ENCODE measurements at regions not wholly inside any gene's neighbourhood (a gene's known extent, or its start where the extent isn't known, plus 50 kb on each side); places are given as distances from the start of the nearest gene placed in this dataset.

DNA sequence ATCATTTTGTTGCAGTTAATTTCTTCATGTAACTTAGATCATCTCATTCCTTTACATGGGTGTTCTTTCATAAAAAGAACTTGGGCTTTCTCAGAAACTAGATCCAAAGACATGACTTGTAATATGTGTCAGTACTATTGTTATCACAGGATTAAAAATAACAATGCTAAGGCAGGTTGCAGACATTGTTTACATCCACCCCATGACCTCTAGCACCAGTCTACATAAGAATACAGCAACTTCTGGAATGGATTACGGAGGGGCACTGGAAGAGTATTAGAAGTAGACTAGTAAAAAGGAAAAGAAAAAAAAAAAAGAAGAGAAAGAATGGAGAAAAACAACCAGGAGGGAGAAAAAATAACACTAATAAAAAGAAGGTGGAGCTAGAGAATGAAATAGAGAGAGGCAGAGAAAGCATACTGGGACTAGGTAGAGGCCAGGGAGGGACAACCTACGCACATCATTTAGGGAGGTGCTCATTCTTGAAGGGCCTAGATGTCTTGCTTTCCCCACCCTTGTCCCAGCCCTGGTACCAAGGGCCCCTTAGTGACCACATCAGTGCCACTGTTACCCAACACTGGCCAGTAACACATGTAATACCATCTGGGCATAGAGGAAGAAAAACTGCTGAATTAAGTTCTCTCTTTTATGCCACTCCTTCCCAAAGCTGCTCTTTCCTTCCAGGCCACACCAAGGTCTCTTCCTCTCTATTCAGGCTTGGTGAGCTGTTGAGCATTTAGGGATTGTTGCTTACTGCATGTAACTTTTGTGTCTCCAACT lies 70.6 kb upstream of the KLF7 start:
- DNase-seq (ENCODE audit: low read depth), result no peak

DNA sequence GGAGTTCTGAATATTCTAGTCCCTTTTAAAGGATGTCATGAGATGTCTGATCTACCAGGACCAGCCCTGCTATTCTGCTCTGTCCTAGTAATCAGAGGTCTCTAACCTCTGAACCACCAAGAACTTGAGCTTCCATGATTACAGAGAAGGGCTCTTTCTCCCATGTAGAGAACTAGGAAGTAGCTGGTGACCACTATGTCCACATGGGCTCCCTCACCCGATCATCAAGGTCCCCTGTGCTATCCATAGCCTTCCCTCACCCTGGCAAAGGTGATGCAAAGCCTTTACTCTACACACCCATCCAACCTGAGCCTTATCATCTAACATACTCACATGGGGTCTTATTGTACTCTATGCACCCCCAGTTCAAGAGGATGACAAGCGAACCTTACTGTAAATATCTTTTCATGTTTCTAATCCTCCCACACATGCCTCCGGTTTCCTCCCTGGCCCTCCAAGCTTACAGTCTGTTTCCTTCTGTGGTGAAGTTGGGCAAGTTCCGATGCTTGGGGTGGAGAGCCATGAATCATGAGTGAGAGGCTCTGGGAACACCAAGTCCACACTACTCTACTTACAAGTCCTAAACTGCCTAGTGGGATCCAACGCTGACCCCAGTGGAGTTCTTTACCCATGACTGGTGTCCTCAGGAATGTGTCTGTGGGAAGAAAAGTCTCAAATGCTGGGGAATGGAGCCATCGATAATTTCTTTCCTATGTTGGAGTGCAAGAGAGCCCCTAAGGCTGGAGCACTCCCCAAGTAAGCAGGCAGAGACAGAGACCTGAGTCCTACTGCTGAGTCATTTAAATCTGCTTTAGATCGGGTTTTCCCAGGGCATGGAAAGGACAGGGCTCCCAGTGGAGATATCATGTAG lies 73.3 kb upstream of the KLF7 start:
- peak; percentile 100 for DNase-seq (ENCODE audit: low read depth)

DNA sequence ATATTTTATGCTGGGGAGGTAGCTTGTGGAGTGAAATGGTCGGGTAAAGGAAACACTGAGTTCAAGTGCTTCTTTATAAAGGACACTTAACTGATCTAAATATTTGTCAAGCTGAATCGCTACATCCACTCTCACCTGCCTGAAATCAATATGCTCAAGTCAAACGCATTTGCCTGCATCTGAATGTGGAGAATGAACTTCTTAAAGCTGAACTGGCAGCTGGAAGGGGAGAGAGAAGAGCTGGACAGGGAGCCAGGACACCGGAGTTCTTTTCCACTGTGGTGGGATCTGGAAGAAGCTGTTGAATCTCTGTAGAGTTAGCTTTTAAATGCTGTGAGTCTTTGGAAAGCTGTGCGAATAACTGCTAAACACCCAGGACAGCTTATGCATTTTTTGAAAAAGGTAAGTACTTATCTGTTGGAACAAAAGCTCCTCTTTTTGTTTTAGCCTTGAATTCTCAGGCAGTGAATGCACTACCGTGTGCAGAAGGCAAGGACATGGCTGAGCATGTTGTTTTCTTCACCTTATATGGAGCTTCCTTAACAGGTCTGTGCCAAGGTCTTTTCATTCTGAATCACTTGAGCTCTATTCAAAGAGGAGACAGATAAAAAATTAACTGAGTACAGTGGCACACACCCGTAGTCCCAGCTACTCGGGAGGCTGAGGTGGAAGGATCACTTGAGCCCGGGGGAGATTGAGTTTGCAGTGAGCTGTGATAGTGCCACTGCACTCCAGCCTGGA lies 74.2 kb upstream of the KLF7 start:
- DNase-seq (ENCODE audit: low read depth), result peak; percentile 78

DNA sequence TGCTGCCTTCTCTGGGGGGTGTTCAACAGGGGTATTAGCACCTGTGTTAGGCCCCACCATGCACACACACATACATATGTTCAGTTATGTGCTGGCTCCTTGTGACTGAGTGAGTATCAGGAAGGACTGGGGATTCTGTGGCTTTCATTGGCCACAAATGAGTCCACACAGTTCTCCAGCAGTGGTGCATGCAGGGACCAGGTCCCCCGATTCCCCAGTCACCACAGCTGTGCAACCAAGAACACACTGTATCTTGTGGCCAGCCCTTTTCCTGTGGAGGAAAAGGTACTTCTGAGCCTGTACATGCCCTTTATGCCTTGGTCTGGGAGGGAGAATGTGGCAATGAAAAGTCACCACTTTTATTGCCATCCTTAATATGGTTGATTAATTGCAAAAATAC lies 74.9 kb upstream of the KLF7 start:
- DNase-seq (ENCODE audit: low read depth), result peak; percentile 79

DNA sequence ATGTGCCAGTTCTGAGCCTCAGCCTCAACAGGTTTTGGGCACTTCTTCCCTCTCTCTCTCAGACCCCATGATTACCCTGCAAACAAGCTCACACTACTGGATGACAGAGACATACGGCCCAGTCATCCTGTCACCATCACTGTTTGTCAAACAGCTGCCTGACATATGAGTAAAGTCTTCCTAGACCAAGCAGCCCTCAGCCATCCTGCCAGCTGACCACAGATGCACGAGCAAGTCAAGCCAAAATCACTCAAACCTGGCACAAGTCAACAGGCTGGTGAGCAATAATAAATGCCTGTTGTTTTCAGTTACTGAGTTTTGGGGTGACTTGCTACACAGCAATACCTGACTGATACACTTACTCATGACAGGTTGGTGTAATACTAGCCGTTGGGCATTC lies 75.5 kb upstream of the KLF7 start:
- peak; percentile 88 for DNase-seq (ENCODE audit: low read depth)

DNA sequence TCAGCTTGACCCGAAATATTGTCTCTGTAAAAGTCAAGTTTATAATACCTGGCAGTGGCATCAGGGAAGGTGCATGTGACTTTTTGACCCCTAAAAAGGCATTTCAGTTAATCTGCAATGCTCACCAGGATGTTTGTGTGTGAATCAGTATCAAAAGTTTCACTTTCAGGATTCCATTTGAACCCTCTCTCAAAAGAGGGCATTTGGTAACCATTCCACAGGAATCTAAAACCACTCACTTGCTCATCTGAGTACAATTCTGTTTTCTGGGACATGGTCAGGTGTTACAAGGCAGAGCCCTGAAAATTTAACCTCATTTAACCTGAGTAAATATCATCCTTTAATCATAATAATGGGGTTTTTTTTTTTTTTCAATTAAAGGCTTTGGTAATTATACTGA lies 77.9 kb upstream of the KLF7 start:
- no peak for DNase-seq (ENCODE audit: low read depth)

DNA sequence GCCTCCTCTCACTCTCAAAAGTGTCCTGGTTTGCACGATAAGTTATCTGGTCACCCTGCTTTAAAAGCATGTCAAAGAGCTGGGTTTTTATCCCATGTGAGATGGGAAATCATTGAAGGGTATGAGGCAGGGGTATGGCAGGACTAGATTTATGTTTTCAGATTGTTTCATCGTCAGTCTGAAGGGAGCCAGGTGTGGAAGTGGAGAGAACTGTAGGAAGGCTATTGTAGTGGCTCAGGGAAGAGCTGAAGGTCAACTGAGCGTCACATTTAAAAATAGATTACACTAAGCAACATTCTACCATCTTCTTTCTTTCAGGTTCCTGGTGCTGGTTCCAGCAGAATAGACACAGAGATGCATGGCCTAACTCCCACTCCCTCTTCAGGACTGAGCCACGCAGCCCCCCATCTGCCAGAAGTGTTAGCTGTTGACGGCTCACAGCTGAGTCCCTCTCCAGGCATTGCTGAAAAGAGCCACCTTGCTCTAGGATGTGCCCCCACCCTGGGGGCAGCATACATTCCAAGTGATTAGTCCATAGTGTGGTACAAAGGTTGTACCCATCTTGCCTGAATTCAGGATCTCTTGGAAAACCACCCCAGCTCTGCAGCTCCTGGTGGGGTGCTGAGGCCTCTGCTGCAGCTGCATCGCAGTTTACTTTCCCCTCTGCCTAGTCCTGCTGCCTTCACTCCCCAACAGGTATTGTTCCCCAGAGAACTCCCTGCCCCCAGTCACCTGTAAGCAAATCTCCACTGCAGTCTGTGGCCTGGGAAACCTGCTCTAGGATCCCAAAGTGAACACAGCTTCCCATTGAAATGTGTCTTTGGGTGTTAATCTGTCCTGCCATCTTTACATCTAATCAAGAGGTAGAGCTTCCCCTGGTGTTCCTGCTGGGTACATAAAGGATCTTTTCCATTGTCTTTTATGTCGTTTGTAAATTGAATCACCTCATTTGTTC lies 79.5 kb upstream of the KLF7 start:
- no peak for DNase-seq (ENCODE audit: low read depth)

DNA sequence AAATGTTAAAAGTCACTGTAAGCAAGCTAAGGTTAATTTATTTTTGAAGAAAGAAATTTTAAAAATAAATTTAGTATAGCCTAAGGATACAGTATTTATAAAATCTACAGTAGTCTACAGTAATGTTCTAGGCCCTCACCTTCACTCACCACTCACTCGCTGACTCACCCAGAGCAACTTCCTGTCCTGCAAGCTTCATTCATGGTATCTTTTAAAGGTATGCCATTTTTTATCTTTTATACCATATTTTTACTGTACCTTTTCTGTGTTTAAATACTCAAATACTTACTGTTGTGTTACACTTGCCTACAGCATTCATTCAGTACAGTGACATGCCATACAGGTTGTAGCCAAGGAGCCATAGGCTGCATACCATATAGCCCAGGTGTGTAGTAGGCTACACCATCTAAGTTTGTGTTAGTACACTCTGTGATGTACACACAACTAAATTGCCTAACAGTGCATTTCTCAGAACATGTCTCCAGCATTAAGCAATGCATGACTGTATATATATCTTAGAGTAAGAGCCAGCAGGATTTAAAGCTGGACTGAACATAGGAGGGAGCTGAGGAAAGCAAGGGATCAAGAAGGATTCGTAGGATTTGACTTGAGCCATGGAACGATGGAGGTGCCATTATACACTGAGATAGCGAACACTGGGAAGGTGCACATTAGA lies 83.1 kb upstream of the KLF7 start:
- DNase-seq (ENCODE audit: low read depth), result no peak

DNA sequence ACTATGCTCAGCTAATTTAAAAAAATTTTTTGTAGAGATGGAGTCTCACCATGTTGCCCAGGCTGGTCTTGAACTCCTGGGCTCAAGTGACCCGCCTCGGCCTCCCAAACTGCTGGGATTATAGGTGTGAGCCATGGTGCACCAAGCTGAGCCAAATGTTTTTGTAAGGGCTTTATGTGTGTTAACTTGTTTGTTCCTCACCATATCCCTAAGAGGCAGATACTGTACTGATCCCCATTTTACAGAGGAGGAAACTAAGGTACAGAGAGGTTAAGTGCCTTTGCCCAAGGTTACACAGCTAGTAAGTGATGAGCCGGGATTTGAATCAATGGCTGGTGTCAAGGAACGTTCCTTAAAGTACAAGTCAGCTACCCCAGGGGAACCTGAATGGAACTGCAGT lies 85.3 kb upstream of the KLF7 start:
- DNase-seq (ENCODE audit: low read depth), result peak; percentile 66

DNA sequence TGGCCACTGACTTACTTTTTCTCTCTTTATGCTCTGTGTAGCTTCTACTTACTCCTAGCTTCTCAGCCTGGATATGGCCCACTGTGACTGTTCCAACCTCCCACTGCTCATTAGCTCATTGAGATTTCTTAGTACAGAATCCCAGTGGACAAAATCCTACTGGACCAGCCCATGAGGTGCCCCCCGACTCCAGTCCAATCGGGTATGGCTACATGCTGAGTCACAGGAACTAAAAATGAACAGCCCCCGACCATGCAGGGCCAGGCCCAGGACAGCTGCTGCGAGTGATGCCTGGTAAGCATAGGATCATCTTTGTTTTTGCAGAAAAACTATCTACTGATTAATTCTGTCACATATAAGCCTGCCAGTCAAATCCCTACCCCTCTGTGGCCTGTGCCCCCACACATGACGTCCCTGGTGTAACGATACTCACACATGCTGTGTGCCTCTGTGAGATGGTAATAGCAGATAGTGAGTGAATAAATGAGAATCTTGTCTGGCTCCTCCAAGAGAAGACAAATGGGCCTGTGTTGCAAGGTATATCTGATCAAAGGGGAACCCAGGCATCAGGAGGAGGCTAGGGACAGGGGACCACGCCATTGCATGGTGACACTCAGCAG lies 85.9 kb upstream of the KLF7 start:
- peak; percentile 97 for DNase-seq (ENCODE audit: low read depth)

DNA sequence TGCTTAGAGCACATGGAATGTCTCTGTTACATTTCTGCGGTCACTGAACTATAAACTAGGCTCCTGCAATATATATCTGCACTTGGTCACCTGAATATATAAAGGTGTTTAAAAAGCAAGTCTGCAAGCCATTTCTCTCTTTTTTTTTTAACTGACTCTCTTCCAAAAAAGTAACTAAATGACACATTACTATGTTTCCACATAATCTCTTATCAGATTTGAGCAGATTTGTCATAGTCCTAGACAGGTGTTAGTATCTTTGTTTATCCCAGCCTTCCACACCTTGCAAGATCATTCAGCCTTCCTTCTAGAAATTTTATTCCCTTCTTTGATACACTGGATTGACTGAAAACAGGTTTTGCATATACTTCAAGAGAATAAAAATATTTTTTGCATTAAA lies 86.7 kb upstream of the KLF7 start:
- DNase-seq (ENCODE audit: low read depth), result no peak

DNA sequence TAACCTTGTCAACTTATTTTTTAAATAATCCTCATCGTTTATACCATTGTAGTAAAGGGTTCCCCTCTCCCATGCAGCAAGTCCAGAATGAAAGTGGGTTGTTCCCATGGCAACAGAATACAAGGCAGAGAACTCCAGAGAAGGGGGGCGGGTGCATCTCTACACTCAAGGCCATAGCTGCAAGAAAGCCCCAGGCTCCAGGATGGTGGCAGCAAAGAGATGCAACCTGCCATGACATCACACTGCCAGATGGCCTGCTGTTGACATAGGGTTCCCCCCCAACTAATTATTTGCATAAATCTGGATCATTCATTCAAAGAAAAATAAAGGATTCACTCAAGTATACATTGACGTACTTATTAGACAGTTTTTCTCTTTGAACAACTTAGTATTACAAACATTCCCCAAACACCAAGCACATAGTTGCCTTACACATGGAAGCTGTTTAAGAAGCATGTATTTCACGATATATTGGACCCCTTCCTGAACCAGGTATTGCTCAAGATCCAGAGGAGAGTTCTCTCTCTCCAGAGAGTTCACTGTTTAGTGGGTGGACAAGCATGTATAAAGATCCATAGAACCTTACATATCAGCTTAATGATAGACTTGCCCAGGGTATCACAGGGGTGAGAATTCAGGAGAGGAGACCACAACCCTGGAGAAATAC lies 87.4 kb upstream of the KLF7 start:
- DNase-seq (ENCODE audit: low read depth), result peak; percentile 44

DNA sequence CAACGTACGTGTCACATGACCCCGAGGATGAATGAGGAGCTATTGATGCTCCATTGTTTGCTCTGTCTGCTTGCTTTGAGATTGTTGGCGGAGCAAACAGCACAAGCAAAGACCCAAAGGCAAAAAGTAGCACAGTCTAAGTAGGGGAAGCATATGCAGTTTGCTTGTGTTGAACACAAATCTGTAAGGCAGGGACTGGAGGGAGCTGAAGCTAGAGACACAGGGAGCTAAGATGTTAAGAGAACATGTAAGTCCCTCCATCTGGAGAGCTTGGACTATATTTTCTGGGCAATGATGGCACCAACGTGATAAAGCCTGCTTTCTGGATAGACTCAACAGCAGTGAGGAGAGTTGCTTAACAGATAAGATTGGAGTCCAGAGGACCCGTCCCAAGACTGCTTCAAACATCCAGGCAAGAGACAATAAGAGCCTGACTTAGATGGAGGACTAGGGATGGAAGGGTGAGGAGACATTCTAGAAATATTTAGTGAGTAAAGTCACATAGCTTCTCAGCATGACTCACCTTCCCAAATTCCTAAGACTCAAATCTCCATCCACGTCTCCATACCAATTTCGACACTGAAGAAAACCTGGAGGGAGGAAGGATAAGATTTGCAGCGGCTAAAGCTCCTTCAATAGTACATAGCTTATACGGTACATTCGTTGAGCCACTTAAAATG lies 88.1 kb upstream of the KLF7 start:
- peak; percentile 92 for DNase-seq (ENCODE audit: low read depth)

DNA sequence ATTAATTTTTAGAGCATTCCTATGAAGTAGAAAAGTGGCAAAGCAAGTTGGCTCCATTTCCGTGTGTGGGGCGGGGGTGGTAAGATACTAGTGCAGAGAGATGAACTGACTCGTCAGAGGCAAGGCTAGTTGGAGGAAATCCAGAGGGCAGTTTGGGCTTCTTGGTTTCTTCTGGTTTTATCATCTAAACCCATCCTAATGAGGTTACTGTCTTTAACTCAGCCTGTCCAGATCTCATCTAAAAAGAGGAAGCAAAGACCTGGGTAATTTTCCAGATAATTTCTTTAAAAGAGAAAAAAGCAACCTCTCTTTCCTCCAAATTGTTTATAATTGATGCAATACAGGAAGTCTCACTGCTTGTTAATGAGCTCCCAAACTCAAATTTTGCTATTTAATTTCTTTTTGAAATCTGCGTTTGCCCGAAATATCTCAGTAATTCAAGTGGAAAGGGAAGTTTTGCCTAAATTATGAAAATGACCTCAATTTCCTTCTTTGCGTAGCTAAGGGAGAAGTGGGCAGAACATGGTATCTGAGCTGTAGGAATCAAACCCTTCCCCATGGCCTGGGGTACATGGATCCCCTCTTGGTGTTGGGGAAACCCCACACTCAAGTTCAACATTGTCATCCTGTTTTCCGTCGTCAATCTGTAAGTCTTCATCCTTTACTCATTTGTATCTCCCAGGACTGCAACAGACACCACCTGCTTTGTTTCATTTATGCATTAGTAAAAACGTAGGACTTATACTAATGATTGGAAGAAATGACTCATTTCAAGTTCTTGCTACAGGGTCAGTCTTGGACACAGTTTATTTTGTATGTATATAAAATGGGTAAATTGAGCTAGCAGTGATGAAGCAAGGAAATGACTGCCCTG lies 89.1 kb upstream of the KLF7 start:
- DNase-seq (ENCODE audit: low read depth), result peak; percentile 62

DNA sequence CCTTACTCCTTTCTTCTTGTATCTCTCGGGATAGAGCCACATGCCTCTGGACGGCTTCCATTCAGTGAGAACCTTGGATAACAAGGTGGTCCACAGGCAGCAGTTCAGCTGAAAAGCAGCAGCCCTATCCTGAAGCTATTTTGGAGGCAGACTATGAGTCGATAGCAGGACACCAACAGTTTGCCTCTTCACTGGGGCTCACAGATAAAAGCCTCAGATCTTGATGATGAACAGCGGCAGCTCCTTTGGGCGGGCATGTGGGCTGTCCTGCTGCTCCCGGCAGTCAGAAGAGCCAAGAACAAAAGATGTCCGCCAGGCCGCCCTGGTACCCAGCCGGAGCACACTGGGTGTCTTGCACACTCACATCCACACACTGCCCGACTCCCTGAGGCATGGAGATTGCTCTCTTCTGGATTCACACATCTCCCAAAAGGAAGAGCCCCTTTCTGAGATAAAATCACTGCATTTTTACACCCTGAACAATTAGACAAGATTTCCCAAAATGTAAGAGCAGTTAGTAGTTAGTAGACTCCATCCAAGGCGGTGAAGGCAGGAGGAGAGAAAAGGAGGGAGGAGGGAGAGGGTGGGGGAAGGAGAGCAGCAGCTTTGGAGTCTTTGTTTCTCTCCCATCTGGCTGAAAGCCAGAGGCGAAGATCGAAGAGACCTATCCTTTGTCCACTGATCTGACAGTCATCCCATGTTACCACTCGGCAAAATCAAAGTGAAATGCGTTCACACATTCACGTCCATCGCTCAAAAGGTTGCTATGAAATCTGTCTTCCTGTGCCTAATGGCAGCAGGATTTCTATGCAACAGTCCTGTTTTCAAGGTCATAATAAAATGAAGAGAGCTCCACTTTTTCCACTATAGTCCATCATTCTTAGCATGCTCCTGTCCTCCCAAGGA lies 90.1 kb upstream of the KLF7 start:
- DNase-seq (ENCODE audit: low read depth), result no peak

DNA sequence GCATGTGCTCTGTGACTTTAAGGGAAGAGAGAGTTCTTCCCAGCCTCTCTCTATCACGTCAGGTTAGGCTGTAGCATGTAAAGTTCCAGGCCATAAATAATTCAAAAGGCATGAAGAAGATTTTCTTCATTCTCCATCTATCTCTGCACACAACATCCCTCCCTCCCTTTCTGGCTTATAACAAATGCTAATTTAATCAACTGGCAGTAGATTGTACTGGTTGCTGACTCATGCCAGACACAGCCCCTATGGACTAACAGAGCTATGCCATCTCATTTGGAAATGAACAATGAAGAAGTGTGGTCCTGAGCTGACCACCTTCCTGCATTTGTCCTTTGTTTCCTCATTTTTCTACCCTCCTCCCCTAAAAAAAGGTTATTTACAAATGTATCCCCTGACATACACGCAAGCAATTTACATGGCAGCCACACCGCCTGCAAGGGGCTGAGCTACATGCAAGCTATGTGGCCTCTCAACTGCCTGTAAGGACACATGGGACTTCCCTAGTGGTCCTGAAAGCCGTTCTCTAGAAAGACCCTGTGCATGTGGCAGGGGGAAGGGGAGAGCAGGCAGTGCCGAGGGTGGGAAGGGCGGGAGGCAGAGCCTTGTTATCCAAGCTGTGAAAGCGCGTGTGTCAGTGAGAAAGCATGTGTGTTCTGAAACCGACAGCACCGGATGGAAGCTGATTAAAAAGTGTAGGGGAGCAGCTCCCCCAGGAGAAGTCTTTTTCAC lies 90.9 kb upstream of the KLF7 start:
- DNase-seq (ENCODE audit: low read depth), result no peak

Data from LHCN-M2 (cell line).